ENCODE measurements at regions not wholly inside any gene's neighbourhood (a gene's known extent, or its start where the extent isn't known, plus 50 kb on each side); places are given as distances from the start of the nearest gene placed in this dataset.

DNA sequence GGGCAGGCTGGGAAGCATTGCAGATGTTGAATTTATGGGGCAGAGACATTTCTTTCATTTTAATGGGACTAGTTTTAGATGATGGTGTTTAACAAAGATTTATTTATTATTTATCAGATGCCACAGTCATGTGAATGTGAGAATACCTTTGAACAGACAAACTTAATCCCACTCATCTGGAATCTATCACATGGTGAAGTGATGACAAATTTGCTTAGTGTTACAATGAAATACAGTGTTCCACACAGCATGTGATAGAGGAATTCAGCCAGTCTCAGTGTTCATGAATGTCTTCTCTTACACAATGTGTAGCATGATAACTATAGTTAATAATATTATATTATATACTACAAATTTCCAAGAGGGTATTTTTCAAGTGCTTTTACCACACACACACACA lies 1361.7 kb upstream of the B3GALT2 start:
- Histone ChIP-seq H3K79me2 (ENCODE audit: low read depth) (no peaks in the 10 kb centered on the region), H3K36me3 (ENCODE audit: low read depth) (no peaks in the 10 kb centered on the region), H3K9me2 (ENCODE audit: insufficient read depth) (no peaks in the 10 kb centered on the region), H3K9me3 (ENCODE audit: insufficient read depth, low read depth) (no peaks in the 10 kb centered on the region), H3F3A (ENCODE audit: insufficient read depth, low read depth) (no peaks in the 10 kb centered on the region), H2AFZ (no peak overlapping the region), H3K27me3 (ENCODE audit: insufficient read depth, low read depth) (no peaks in the 10 kb centered on the region), H3K4me2 (no peak overlapping the region), H4K20me1 (ENCODE audit: insufficient read depth) (no peaks in the 10 kb centered on the region), H3K4me3 (no peak overlapping the region), H3K27ac (no peak overlapping the region), H3K4me1 (replicated peaks; ENCODE audit: insufficient read depth) (no peaks in the 10 kb centered on the region)
- POLR2A ChIA-PET (ENCODE audit: unreplicated experiment): no interaction called here
- no TSS peak for BruUV-seq (replicated peaks)
- CTCF ChIA-PET: no interaction called here
- TF ChIP-seq, protein P1, sequence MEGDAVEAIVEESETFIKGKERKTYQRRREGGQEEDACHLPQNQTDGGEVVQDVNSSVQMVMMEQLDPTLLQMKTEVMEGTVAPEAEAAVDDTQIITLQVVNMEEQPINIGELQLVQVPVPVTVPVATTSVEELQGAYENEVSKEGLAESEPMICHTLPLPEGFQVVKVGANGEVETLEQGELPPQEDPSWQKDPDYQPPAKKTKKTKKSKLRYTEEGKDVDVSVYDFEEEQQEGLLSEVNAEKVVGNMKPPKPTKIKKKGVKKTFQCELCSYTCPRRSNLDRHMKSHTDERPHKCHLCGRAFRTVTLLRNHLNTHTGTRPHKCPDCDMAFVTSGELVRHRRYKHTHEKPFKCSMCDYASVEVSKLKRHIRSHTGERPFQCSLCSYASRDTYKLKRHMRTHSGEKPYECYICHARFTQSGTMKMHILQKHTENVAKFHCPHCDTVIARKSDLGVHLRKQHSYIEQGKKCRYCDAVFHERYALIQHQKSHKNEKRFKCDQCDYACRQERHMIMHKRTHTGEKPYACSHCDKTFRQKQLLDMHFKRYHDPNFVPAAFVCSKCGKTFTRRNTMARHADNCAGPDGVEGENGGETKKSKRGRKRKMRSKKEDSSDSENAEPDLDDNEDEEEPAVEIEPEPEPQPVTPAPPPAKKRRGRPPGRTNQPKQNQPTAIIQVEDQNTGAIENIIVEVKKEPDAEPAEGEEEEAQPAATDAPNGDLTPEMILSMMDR (conservative IDR thresholded peaks at IDR 0.05): no peak
- no peak for TF ChIP-seq EZH2 (IDR thresholded peaks at IDR 0.05; ENCODE audit: low read depth)
- no peak for DNase-seq
- intact Hi-C loops (cut with micrococcal nuclease; ENCODE audit: unreplicated experiment): no loop called here

DNA sequence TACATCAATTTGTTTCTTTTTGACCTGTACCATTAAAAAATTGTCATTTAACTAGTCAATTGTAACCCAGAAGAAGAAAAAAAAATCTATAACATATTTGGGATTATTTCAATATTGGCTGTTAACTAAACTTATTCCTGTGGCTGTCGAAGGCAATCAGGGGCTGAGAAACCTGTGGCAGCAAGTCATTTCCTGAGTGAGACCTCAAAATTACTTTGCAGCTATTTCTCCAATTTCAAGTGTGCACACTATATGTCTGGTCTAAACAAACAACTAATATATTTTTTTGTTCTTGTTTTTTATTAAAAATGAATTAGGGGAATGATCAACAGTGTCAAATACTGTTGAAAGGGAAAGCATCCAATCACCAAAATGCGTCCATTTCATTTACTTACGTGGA lies 1357.6 kb upstream of the B3GALT2 start:
- ChIA-PET POLR2A (ENCODE audit: unreplicated experiment) (no interaction called here), CTCF (interaction anchor here (0.7 kb wide), 1 partner anchor 17 kb away, joined by 3 read pairs; no protein-coding TSS in a partner anchor)
- intact Hi-C loops (cut with micrococcal nuclease; ENCODE audit: unreplicated experiment): no loop called here
- Histone ChIP-seq H3K4me2 (no peak overlapping the region), H3F3A (ENCODE audit: insufficient read depth, low read depth) (no peaks in the 10 kb centered on the region), H3K27ac (no peak overlapping the region), H3K36me3 (ENCODE audit: low read depth) (no peaks in the 10 kb centered on the region), H3K27me3 (ENCODE audit: insufficient read depth, low read depth) (no peaks in the 10 kb centered on the region), H3K4me3 (no peak overlapping the region), H3K9me2 (ENCODE audit: insufficient read depth) (no peaks in the 10 kb centered on the region), H3K4me1 (replicated peaks; ENCODE audit: insufficient read depth) (no peaks in the 10 kb centered on the region), H2AFZ (no peak overlapping the region), H3K79me2 (ENCODE audit: low read depth) (no peaks in the 10 kb centered on the region), H3K9me3 (ENCODE audit: insufficient read depth, low read depth) (no peaks in the 10 kb centered on the region), H4K20me1 (ENCODE audit: insufficient read depth) (no peaks in the 10 kb centered on the region)
- no peak for DNase-seq
- TF ChIP-seq EZH2 (IDR thresholded peaks at IDR 0.05; ENCODE audit: low read depth): no peak
- TF ChIP-seq, protein P1 (conservative IDR thresholded peaks at IDR 0.05): no peak
- no TSS peak for BruUV-seq (replicated peaks)

DNA sequence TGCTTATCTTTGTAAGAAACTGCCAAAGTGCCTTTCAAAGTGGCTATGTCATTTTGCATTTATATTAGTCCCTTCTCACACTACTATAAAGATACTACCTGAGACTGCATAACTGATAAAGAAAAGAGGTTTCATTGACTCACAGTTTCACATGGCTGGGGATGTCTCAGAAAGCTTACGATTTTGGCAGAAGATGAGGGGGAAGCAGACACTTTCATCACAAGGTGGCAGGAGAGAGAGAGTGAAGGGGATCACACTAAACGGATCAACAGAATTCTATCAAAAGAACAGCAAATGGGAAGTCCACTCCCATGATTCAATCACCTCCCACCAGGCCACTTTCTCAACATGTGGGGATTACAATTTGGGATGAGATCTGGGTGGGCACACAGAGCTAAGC lies 1352.0 kb upstream of the B3GALT2 start:
- CTCF ChIA-PET: no interaction called here
- TF ChIP-seq, protein P1 (conservative IDR thresholded peaks at IDR 0.05): no peak
- TF ChIP-seq EZH2 (IDR thresholded peaks at IDR 0.05; ENCODE audit: low read depth): no peak
- POLR2A ChIA-PET (ENCODE audit: unreplicated experiment): no interaction called here
- no peaks in the 10 kb centered on the region for H3K27me3 ChIP-seq (ENCODE audit: insufficient read depth, low read depth)
- no peaks in the 10 kb centered on the region for H3K9me2 ChIP-seq (ENCODE audit: insufficient read depth)
- no peaks in the 10 kb centered on the region for H3K36me3 ChIP-seq (ENCODE audit: low read depth)
- no peak overlapping the region for H3K4me3 ChIP-seq
- H3K27ac ChIP-seq: no peak overlapping the region
- no peak overlapping the region for H2AFZ ChIP-seq
- intact Hi-C loops (cut with micrococcal nuclease; ENCODE audit: unreplicated experiment): no loop called here
- H3K9me3 ChIP-seq (ENCODE audit: insufficient read depth, low read depth): no peaks in the 10 kb centered on the region
- no TSS peak for BruUV-seq (replicated peaks)
- H4K20me1 ChIP-seq (ENCODE audit: insufficient read depth): no peaks in the 10 kb centered on the region
- no peak for DNase-seq
- H3K4me2 ChIP-seq: no peak overlapping the region
- no peaks in the 10 kb centered on the region for H3K79me2 ChIP-seq (ENCODE audit: low read depth)
- H3F3A ChIP-seq (ENCODE audit: insufficient read depth, low read depth): no peaks in the 10 kb centered on the region
- no peaks in the 10 kb centered on the region for H3K4me1 ChIP-seq (replicated peaks; ENCODE audit: insufficient read depth)

Measured in PC-9 (cell line).